Activated naive CD8-positive, alpha-beta T cell treated with anti-CD3 and anti-CD28 coated beads for 36 hours (primary cell): ENCODE measurements at regions not wholly inside any gene's neighbourhood (a gene's known extent, or its start where the extent isn't known, plus 50 kb on each side); places are given as distances from the start of the nearest gene placed in this dataset.

ENCODE experiments used
- DNase-seq: peaks from one replicate; pipeline ENCODE4 v3.0.0; 2021
- H3K27ac Mint-ChIP-seq: one replicate; pipeline ENCODE4 v1.8.0; 2022; ENCODE audit warnings: mild to moderate bottlenecking, moderate library complexity, mixed read lengths
- H3K27me3 Mint-ChIP-seq: one replicate; pipeline ENCODE4 v1.8.0; 2022; ENCODE audit warnings: mild to moderate bottlenecking, mixed read lengths
- H3K36me3 Mint-ChIP-seq: one replicate; pipeline ENCODE4 v1.8.0; 2021; ENCODE audit warnings: mild to moderate bottlenecking, mixed read lengths
- H3K4me1 Mint-ChIP-seq: one replicate; pipeline ENCODE4 v1.8.0; 2021; ENCODE audit warnings: mixed read lengths
- H3K4me3 Mint-ChIP-seq: one replicate; pipeline ENCODE4 v1.8.0; 2022; ENCODE audit warnings: mild to moderate bottlenecking, moderate library complexity, mixed read lengths
- H3K9me3 Mint-ChIP-seq: one replicate; pipeline ENCODE4 v1.8.0; 2022; ENCODE audit warnings: mixed read lengths

DNA sequence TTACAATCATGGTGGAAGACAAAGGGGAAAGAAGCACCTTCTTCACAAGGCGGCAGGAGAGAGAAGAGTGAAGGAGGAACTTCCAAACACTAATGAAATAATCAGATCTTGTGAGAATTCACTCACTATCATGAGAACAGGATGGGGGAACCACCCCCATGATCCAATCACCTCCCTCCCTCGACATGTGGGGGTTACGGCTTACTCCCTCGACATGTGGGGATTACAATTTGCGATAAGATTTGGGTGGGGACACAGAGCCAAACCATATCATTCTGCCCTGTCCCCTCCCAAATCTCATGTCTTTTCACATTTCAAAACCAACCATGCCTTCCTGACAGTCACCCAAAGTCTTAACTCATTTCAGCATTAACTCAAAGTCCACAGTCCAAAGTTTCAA lies 88.7 kb upstream of the PGRMC2 start:
- Mint-ChIP-seq H3K27ac (no peak overlapping the region), H3K9me3 (peaks cover 5% of the 10 kb centered on the region), H3K4me3 (no peak overlapping the region), H3K36me3 (peaks cover 7% of the 10 kb centered on the region), H3K4me1 (no peaks in the 10 kb centered on the region), H3K27me3 (no peaks in the 10 kb centered on the region)
- no peak for DNase-seq

DNA sequence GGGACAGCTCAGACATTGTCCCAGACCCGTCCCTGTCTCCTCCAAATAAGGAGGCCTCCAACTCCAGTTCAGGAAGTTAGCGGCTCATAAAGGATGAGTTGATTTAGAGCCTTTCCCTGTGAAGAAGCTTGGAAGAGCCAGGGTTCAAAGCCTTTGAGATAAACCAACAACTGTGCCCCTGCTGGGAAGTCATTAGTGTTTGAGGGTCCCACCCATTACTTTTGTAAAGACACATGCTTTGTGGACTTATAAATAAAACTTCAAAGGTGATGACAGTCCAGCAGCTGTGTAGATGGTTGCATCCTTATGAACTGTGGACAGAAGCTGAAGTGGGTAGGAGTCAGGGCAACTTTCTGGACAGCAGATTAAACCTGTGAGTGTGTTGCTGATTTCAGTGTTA lies 86.0 kb upstream of the PGRMC2 start:
- H3K9me3 Mint-ChIP-seq: peaks cover 7% of the 10 kb centered on the region

DNA sequence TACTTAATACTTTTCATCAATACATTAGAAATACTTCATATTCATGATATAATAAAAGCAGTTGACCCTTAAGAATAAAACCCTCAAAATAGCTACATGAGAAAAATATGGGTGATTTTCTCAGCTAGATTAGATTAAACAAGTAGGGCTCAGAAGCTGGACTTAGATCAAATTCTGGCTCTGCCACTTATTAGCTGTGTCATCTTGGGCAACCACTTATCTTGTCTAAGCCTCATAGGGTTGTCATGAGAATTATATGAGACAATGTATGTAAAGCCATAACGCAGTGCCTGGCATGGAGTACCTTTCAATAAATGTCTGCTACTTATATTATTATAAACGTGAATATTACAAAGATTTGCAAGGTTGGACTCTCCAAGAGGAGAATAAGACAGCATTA lies 84.3 kb upstream of the PGRMC2 start:
- no peaks in the 10 kb centered on the region for H3K4me1 Mint-ChIP-seq
- peaks cover 5% of the 10 kb centered on the region for H3K9me3 Mint-ChIP-seq
- no peak overlapping the region for H3K27ac Mint-ChIP-seq
- H3K4me3 Mint-ChIP-seq: no peak overlapping the region
- no peaks in the 10 kb centered on the region for H3K27me3 Mint-ChIP-seq
- peaks cover 17% of the 10 kb centered on the region for H3K36me3 Mint-ChIP-seq
- DNase-seq: no peak

More for the DNA sequence above, 86.0 kb upstream of the PGRMC2 start:
- Mint-ChIP-seq H3K36me3 (peaks cover 15% of the 10 kb centered on the region), H3K27ac (no peak overlapping the region), H3K4me1 (no peaks in the 10 kb centered on the region), H3K4me3 (no peak overlapping the region), H3K27me3 (no peaks in the 10 kb centered on the region)
- no peak for DNase-seq

DNA sequence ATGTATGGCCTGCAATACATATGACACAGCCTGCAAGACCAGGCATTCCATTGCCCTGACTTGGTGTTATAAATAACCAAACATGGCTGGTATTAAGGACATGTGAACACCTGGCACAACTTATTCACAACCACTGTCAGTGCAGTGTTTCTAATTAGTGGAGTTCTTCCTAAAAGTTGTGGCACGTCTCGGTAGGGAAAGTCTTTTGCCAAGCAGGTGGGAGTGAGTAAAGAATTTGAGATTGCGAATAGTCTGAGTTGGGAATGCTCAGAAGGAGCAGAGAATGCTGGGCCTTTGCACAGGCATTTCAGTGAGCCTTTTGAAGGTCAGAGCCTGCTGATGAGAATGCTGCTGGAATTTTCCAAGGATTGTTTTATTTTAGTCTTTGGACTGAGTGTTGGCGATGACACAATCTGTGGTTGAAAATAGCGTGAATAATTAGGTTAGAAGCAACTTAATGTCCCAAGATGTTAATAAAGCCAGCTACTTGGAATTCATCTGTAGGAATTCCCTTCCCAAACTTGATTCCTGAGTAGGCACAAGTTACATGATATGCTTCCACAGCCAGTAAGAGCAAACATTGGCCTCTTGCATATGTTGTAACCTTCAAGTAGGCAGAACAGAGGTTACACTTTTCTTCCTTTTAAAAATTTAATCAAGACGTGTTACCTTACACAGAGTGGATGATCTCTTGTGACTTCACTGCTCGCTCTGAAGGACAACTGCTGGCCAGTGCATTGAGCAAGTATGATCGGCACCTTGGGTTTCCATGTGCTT lies 83.6 kb upstream of the PGRMC2 start:
- H3K27ac Mint-ChIP-seq: no peak overlapping the region
- H3K27me3 Mint-ChIP-seq: no peaks in the 10 kb centered on the region
- no peak overlapping the region for H3K4me3 Mint-ChIP-seq
- no peaks in the 10 kb centered on the region for H3K4me1 Mint-ChIP-seq
- no peak for DNase-seq
- peaks cover 17% of the 10 kb centered on the region for H3K36me3 Mint-ChIP-seq
- peaks cover 4% of the 10 kb centered on the region for H3K9me3 Mint-ChIP-seq

DNA sequence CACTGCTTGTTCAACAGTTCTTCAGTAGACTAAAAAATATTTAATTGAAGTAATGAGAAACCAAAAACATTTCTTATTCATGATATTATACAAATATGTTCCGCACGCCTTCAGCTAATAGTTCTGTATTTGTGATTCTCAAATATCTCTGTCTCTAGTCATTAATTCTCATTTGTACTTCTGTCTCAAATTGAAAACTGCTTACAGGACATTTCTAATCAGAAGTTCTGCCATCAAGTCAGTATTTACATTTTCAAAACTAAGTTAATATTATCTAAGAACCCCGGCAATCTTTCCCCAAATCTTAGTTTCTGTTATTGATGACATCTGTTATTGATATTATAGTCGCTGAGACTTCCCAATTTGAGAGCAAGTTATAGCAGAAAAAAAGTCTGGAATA lies 78.6 kb upstream of the PGRMC2 start:
- peaks cover 15% of the 10 kb centered on the region for H3K36me3 Mint-ChIP-seq
- H3K27ac Mint-ChIP-seq: no peak overlapping the region
- H3K9me3 Mint-ChIP-seq: peaks cover 2% of the 10 kb centered on the region
- no peaks in the 10 kb centered on the region for H3K4me1 Mint-ChIP-seq
- H3K4me3 Mint-ChIP-seq: no peak overlapping the region
- DNase-seq: no peak
- H3K27me3 Mint-ChIP-seq: no peaks in the 10 kb centered on the region

DNA sequence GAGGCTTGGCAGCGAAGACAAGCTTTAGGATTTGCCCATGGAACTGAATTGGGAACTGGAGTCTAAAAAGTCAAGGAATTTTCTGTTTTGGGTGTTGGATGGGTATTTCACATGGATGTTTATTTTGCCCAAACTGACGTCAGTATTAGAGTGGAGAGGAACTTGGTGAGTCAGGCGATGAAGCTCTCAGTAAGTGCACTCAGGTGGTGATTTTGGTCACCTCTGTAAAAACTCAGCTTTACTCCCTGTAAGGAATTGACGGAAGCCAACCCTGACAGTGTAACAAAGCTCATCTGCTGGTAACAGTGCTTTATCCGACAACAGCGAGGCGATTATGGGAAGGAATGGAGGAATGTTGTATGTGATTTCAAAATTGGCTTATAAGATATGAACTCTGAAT lies 77.0 kb upstream of the PGRMC2 start:
- Mint-ChIP-seq H3K4me3 (no peak overlapping the region), H3K27ac (no peak overlapping the region), H3K27me3 (no peaks in the 10 kb centered on the region)

DNA sequence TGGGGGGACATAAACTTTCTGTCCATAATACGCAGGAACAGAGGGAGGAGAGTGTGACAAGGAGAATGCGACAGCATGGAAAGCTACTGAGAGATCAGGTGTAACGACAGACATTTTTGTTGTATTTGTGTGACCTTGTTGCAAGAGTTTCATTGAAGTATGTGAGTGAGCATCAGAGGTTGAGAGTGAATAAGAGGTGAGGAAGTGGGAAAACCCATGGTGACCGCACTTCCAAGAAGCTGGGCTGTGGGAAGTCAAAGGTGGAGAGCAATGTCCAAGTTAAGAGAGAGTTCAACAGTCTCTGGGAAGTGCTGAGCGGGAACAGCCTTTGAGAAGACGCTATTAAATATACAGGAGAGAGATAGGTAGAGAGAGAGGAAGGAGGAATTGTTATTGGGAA lies 76.4 kb upstream of the PGRMC2 start:
- Mint-ChIP-seq H3K9me3 (no peaks in the 10 kb centered on the region), H3K27me3 (no peaks in the 10 kb centered on the region), H3K36me3 (peaks cover 8% of the 10 kb centered on the region), H3K4me1 (peaks cover 3% of the 10 kb centered on the region), H3K27ac (no peak overlapping the region), H3K4me3 (no peak overlapping the region)
- no peak for DNase-seq

More for the DNA sequence above, 77.0 kb upstream of the PGRMC2 start:
- Mint-ChIP-seq H3K4me1 (peaks cover 2% of the 10 kb centered on the region), H3K36me3 (peaks cover 12% of the 10 kb centered on the region), H3K9me3 (no peaks in the 10 kb centered on the region)
- DNase-seq: no peak

DNA sequence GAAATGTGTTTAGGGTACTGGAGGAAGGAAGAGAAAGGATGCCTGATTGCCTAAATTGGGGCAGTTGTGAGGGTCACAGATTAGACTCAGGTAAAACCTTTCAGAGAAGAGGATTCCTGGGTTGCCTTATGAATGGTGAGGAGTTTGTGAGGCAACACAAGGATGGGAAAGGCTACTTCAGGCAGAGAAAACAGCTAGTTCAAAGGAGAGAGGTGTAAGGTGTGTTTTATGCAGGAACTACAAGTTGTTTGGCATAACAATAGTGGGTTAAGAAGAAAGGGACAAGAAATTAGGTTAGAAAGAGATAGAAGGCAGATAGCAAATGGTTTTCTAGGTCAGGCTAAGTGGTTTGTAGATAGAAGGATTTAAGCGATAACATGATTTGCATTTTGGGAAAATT lies 75.1 kb upstream of the PGRMC2 start:
- H3K36me3 Mint-ChIP-seq: no peaks in the 10 kb centered on the region
- H3K9me3 Mint-ChIP-seq: no peaks in the 10 kb centered on the region
- no peak for DNase-seq
- no peaks in the 10 kb centered on the region for H3K27me3 Mint-ChIP-seq
- H3K4me1 Mint-ChIP-seq: peaks cover 3% of the 10 kb centered on the region
- no peak overlapping the region for H3K4me3 Mint-ChIP-seq
- H3K27ac Mint-ChIP-seq: no peak overlapping the region

DNA sequence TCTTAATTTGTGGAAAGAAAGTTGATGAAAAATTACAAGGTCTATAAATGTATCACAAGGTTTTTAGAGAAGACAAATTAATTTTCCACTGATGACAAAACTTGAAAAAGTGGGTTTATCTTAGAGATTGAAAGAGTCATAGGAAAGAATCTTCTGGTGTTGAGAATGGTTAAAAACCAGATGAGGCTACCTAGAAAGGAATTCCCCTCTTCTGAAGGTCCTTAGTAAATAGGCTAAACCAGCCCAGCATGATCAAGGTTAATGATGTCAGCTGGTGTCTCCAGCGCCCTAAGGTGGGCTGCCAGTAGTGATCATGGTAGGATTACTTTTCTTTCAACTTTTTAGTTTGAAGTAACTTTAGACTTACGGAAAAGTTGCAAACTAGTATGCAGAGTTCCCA lies 71.8 kb upstream of the PGRMC2 start:
- Mint-ChIP-seq H3K36me3 (peaks cover 7% of the 10 kb centered on the region), H3K9me3 (no peaks in the 10 kb centered on the region), H3K27ac (peak overlapping the region; percentile 77), H3K4me1 (peaks cover 3% of the 10 kb centered on the region), H3K27me3 (no peaks in the 10 kb centered on the region), H3K4me3 (no peak overlapping the region)
- peak; percentile 4 for DNase-seq

DNA sequence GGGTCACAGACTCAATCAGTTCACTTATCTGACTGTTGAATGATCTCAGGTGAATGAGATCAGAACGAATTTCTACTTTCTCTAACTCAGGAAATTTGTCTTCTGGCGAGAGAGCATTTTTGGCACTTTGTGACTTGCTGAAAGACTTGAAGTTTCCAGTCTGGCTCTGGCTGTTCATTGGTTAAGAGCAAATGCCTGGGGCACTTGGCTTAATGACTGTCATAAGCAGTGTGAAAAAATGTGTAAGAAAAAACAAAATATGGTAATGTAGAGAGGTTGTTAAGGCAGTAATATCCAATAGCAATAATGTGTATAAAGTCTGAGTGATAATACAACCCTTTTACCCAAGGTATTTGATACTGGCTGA lies 71.3 kb upstream of the PGRMC2 start:
- DNase-seq: no peak
- no peaks in the 10 kb centered on the region for H3K27me3 Mint-ChIP-seq
- peaks cover 7% of the 10 kb centered on the region for H3K36me3 Mint-ChIP-seq
- H3K4me3 Mint-ChIP-seq: no peak overlapping the region
- H3K4me1 Mint-ChIP-seq: peaks cover 3% of the 10 kb centered on the region
- no peaks in the 10 kb centered on the region for H3K9me3 Mint-ChIP-seq
- H3K27ac Mint-ChIP-seq: peak overlapping the region; percentile 77

DNA sequence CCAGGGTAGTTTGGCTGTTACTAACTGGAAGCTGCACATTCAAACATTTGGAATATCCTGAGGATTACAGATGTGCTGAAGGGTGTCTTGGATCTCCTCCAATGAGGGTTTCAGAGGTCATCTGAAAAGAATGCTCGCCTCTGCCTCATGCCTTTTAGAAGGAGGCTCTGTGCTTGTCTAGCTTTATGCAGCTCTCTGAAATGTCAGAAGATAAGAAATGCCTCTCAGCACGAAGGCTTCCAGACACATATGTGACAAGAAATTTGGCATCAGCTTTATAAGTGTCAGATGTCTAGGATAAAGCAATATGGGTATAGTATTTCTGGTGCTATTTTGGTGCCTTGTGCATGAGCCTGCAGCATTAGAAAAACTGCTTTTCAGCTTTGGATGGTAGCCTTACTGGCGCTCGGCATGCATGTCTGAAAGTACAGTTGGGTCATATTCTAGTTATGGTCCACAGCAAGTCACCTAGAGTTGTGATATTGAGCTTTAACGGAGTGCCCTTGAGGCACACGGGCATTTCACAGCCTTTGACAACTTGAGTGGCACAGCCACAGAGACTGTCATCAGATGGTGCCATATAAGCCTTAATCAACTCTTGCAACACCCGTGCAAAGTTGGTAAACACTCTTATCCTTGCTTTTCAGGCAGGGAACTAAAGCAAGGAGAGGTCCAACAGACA lies 70.8 kb upstream of the PGRMC2 start:
- Mint-ChIP-seq H3K27ac (peak overlapping the region; percentile 77), H3K27me3 (no peaks in the 10 kb centered on the region), H3K9me3 (no peaks in the 10 kb centered on the region), H3K4me3 (no peak overlapping the region), H3K4me1 (peaks cover 3% of the 10 kb centered on the region), H3K36me3 (peaks cover 7% of the 10 kb centered on the region)
- no peak for DNase-seq

DNA sequence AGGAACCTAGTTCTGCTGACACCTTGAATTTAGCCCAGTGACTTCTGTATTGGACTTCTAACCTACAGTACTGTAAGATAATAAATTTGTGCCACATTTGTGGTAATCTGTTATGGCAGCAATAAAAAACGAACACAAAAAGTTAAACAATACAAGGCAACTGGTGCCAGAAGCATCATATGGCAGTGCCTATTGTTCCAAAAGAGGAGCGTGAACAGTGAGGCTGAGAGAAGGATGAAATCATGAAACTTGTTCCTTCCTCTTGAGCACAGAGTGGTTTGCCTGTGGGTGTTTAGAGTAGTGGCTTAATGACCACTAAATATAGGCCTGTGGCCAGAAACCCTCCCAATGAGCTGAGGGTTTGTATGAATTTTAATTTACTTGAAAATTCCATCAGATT lies 69.7 kb upstream of the PGRMC2 start:
- peaks cover 3% of the 10 kb centered on the region for H3K4me1 Mint-ChIP-seq
- H3K4me3 Mint-ChIP-seq: no peak overlapping the region
- H3K9me3 Mint-ChIP-seq: no peaks in the 10 kb centered on the region
- no peak overlapping the region for H3K27ac Mint-ChIP-seq
- peaks cover 7% of the 10 kb centered on the region for H3K36me3 Mint-ChIP-seq
- H3K27me3 Mint-ChIP-seq: no peaks in the 10 kb centered on the region
- no peak for DNase-seq

DNA sequence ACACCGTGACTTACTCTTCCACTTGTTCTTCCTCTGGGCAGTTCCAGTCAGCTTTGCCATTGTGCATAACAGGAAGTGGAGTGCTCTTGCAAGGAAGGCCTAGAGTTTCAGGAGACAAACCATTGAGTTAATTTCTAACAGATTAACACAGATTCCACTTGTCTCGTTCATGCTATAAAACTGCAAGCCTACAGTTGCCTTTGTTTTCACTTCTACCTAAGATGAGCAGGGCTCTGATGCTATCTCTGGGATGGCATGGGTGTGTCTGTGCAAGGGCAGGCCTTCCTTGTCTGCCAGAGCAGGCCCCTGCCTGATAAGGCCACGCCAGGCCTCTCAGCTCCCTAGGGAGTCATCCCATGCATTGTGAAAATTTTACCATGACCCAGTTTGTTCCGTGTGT lies 67.7 kb upstream of the PGRMC2 start:
- no peak overlapping the region for H3K4me3 Mint-ChIP-seq
- peaks cover 7% of the 10 kb centered on the region for H3K36me3 Mint-ChIP-seq
- peaks cover 3% of the 10 kb centered on the region for H3K4me1 Mint-ChIP-seq
- no peaks in the 10 kb centered on the region for H3K9me3 Mint-ChIP-seq
- no peak for DNase-seq
- H3K27me3 Mint-ChIP-seq: no peaks in the 10 kb centered on the region
- no peak overlapping the region for H3K27ac Mint-ChIP-seq

DNA sequence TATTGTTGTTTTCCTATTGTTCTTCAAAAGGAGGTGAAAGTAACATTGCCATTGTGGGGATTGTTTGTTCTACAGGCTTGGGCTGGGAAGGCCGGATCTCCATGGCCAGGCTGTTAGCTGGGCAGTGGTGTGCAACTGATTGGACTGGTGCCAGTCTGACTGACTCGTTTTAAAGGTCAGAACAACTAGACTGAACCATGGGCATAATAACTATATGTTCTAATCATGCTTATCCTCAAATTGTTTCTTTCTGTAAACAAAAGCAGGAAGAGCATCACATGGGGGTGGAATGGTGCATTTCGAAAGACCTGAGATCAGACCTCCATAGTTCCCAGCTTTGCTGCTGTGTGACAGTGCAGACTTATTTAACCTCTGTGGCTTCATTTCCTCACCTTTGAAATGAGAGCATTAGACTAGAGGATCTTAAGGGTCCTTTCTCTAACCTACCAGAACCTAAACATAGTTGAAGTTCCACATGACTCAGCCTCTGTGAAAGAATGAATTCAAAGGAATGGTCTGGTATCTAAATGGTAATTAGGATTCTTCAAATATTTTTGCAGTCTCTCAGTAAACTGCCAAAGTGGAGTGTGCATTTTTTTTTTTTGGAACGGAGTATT lies 66.7 kb upstream of the PGRMC2 start:
- Mint-ChIP-seq H3K36me3 (peaks cover 7% of the 10 kb centered on the region), H3K27me3 (no peaks in the 10 kb centered on the region), H3K4me3 (no peak overlapping the region), H3K9me3 (no peaks in the 10 kb centered on the region), H3K27ac (no peak overlapping the region), H3K4me1 (no peaks in the 10 kb centered on the region)
- no peak for DNase-seq

DNA sequence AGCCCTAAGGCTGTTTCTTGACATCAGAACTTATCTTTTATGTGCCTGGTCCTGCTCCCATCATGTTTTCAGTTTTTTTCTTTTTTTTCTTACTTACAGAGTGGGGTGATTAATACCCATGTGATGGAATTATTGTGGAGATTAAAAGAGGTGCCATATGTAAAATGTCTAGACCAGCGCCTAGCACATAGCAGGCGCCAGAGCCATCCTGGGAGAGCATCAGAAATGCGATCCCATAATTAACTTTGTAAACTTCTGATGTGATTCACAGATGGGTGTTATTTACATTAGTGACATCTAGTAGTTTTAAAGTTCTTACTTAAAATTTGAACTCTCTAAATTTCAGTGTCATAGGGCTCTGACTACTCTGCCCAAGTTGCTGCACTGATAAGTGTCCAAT lies 66.2 kb upstream of the PGRMC2 start:
- no peaks in the 10 kb centered on the region for H3K9me3 Mint-ChIP-seq
- H3K27me3 Mint-ChIP-seq: no peaks in the 10 kb centered on the region
- H3K36me3 Mint-ChIP-seq: peaks cover 7% of the 10 kb centered on the region
- no peak for DNase-seq
- H3K4me3 Mint-ChIP-seq: no peak overlapping the region
- H3K4me1 Mint-ChIP-seq: no peaks in the 10 kb centered on the region
- H3K27ac Mint-ChIP-seq: no peak overlapping the region

DNA sequence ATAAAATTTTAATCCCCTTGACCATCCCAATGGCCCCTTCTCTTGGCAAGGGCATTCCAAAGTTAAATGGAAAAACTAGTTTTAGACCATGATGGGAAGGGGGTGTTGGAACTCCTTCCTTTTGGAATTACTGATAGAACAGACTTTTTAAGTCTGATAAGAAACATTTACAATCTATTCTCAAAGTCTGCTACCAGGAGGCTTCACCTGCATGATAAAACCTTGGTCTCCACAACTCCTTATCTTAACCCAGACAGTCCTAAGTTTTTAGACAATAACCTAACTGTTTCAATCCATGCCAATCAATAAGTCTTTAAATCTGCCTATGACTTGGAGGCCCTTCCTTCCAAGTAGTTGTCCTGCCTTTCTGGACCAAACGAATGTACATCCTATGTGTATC lies 63.9 kb upstream of the PGRMC2 start:
- no peaks in the 10 kb centered on the region for H3K27me3 Mint-ChIP-seq
- H3K27ac Mint-ChIP-seq: no peak overlapping the region
- no peak overlapping the region for H3K4me3 Mint-ChIP-seq
- peaks cover 1% of the 10 kb centered on the region for H3K36me3 Mint-ChIP-seq
- H3K9me3 Mint-ChIP-seq: no peaks in the 10 kb centered on the region
- no peak for DNase-seq
- H3K4me1 Mint-ChIP-seq: no peaks in the 10 kb centered on the region
